HG02852 (cell line): ENCODE measurements at regions not wholly inside any gene's neighbourhood (a gene's known extent, or its start where the extent isn't known, plus 50 kb on each side); places are given as distances from the start of the nearest gene placed in this dataset.

Experiments
- ATAC-seq: cut with Tn5 transposase; IDR thresholded peaks from one replicate; pipeline ENCODE4 v1.9.1; 2021; ENCODE audit warnings: mild to moderate bottlenecking, moderate library complexity; ENCODE audit not compliant: unreplicated experiment

DNA sequence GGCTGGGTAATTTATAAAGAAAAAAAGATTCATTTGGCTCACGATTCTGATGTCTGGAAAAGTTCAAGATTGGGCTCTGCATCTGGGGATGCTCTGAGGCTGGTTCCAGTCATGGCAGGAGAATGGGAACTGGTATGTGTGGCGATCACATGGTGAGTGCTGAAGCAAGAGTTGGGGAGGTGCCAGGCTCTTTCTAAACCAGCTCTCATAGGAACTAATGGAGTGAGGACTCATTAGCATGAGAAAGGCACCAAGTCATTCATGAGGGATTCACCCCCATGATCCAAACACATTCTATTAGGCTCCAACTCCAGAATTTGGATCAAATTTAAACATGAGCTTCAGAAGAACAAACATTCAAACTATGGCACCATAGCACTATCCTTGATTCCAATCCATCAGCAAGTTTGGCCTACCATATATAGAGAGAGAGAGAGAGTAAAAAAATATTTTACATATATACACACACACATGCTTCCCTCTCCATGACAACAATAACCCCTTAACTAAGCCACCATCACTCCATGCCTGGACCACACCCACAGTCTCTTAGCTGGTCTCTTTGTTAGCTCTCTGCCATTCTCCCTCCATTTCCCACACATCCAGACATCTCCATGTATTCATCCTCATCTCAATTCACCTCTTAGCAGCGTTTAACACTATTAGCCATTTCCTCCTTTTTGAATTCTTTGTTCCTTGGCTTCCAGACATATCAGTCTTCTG is 57.9 kb downstream of the NPY start:
- ATAC-seq, result no peak

- no peak for ATAC-seq
Observed at GRCh38 chr7:24343614-24344013, 59.6 kb downstream of the NPY start.

- no peak for ATAC-seq
Observed at GRCh38 chr7:24346129-24346528, 62.1 kb downstream of the NPY start.

DNA sequence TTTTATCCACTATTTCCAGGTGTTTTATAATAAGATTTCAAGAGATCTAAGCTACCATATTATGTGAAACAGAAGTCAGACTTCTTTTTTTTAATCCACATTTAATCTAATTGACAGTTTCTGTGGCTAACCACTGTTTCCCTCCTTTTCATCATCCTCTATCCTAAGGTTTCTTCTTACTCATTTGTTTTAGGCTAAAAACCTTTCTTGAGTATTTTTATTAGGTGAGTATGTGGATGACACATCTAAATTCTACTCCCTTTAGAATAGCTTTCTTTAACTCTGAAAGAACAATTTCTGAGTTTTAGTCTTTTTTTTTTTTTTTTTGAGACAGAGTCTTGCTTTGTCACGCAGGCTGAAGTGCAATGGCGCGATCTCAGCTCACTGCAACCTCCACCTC is 62.7 kb downstream of the NPY start:
- ATAC-seq, result no peak

DNA sequence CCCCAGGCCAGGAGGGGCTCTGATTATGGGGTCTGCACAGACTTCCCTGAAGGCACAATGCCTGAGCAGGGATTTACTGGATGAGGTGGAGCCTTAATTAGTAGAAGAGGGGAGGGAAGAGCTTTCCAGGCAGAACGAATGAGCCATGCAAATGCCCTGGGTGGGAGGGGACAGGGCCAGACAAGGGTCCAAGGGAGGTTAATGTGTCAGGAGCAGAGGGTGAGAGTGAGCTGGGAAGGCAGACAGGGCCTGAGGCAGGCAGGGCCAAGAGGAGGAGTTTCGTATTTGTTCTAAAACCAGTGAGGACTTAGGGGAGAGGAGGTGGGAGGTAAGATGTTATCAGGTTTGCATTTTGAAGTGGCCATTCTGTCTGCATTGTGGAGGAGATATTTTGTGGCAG is 65.3 kb downstream of the NPY start:
- ATAC-seq, result no peak

DNA sequence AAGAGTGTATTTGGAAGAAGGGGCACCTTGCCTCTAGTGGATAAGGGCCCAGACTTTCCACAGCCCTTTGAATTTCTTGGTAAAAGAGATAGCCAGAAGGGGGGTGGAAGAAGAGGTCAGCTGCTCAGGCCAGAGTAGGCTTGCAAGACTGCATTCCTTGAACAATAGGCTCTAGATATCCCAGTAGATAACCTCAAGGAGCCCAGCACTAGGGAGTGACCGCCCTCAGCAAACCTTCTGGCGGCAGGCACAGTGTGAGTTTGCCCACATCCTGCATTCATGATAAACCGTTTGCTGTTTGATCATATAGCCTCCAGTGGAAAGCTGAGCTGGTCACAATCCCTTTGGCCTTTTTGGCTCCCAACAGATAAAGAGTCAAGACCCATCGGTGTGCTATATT is 70.5 kb downstream of the NPY start:
- ATAC-seq, result no peak

- peak; percentile 54 for ATAC-seq
Observed at GRCh38 chr7:24356718-24357386, 72.9 kb downstream of the NPY start.

- ATAC-seq, result no peak
Observed at GRCh38 chr7:24361001-24361400, 77.0 kb downstream of the NPY start.

DNA sequence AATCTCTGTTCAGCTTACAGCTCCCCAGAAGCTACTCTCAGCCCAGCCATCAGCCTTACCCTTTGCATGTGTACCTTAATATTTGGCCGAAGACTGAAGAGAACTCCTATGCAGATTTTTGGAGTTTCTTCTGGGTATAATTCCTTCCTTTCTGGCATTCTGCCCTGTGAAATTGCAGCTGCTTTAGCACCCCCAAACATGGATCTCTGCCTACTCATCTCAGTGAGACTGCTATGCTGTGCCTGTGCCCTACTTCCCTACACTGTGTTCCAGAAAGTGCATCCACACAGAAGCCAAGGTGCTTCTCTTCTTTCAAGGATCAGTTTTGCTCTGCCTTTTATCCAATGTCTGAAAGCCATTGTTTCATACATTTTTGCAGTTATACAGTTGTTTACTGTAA is 81.6 kb downstream of the NPY start:
- no peak for ATAC-seq

- no peak for ATAC-seq
Observed at GRCh38 chr7:24366876-24367275, 82.9 kb downstream of the NPY start.

- ATAC-seq, result no peak
Observed at GRCh38 chr7:24368161-24368560, 84.2 kb downstream of the NPY start.

- no peak for ATAC-seq
Observed at GRCh38 chr7:24370541-24370940, 86.6 kb downstream of the NPY start.

DNA sequence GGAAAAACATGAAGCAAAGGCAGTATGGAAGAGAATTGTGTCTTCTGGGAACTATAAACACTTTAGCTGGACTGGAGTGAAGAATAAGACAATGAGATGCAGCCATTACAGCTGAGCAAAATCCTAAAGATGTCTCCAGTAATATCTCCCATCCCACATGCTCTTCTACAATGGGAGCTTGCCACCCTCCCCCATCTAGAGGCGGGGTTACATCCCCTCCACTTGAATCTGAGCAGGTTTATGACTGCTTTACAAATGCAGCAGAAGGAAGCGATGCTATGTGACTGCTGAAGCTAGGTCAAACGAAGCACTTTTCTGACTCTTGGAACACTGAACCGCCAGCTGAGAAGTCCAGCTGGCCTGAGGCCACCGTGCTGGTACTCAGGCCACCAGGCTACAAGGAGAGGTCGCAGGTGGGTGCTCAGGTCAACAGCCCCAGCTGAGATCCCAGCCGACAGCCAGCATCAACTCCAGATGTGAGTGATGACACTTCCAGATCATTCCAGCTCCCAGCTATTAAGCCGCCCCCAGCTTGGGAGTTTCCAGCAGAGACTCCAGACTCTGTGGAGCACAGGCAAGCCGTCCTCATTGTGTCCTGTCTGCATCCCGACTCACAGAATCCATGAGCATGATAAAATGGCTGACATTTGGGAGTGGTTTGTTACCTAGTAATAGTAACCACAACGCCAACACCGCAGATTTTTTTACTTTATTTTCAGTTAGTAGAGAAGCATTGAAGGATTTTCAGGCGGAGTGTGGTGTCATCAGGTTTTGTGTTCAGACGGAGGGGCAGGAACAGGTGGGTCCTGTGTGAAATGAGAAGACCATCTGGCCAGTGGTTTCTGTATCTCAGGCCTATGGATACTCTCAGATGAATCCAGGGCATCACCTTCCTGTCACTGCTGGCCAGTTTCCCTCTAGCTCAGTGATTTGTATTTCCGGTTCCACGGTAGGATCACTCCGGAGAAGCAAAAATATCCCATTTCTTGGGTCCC is 89.3 kb downstream of the NPY start:
- ATAC-seq, result no peak

DNA sequence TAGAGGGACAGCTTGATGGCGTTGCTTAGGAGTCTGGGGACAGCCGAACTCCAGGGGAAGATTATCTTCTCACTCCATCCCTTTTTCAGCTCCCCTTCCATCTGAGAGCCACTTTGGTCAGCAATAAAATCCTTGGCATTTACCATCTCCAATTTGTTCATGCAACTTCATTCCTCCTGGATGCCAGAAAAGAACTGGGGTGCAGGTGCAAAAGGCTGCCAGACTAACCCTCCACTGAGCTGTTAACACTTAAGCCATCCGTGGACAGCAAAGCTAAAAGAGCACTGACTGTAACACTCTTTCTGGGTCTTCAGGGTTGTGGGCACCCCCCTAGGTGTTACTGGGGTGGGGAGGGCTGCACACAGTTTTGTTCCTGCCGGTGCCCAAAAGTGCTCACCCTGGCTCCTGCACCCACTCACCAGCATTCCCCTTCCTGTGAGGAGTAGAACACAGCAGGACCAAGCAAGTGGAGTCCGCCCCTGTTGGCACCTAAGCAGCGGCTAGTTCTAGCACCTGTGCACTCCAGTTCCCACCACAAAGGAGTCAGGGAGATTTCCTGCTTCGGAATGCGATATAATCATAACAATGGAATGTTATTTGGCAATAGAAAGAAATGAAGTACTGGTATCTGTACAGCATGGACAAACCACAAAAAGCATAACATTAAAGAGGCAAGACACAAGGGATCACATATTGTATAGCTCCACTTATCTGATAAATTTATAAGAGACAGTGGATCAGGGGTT is 95.1 kb downstream of the NPY start:
- ATAC-seq, result no peak

DNA sequence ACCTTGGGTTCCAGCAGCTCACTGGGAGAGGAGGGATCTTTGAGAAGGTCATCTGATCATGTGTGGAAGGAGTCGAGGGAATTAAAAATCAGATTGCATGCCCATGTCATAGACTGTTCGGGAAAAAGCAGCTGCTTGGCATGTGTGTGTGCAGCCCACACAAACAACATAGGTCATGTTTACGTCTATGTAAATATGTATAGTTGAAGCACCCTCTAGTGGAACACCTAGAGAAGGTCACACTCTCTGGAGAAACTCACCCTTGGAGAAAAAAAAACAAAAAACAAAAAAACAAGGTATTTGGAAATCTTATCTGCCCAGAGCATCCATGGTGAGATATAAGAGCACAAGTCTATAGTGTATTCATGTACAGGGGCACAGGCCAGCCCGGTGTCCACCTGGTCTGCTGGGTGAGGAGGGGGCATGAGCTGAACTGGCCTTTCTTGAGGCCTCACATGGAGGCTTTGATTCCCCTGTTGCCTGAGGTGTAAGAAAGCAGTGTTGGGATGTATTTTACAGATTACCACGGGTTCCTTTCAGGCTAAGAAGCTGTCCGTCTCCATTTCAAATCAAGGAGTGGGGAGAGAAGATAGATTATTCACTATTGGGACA is 98.0 kb downstream of the NPY start:
- no peak for ATAC-seq

- ATAC-seq, result no peak
Observed at GRCh38 chr7:24383055-24383454, 99.1 kb downstream of the NPY start.

DNA sequence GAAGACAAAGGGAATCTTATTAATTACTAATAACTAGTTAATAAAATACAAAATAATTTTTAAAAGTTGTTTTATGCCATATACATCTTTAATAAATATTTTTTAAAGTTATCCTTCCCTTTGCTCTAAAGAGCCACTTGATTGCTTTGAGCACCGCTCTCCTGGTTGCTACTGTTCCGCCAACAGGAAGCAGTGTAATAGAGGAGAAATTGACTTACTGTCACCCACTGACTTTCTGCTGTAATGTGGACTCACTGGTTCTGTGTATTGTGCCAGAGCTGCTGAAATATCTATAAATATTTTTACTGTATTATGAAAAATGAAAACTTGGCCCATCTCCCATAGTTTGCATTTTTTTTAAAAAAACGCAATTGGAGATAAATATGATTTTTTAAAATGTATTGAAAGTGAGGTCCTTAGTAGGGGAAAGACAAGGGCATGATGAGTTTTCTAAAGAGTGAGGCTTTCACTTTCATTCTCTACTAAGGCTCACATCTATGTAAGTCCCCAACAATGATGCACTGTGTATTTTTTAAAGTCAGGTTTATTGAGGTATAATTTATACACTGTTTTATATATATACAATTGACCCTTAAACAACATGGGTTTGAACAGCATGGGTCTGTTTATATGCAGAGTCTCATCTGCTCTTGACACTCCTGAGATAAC is 100.5 kb downstream of the NPY start:
- peak; percentile 65 for ATAC-seq

- ATAC-seq, result no peak
Observed at GRCh38 chr7:24388212-24388611, 104.2 kb downstream of the NPY start.

DNA sequence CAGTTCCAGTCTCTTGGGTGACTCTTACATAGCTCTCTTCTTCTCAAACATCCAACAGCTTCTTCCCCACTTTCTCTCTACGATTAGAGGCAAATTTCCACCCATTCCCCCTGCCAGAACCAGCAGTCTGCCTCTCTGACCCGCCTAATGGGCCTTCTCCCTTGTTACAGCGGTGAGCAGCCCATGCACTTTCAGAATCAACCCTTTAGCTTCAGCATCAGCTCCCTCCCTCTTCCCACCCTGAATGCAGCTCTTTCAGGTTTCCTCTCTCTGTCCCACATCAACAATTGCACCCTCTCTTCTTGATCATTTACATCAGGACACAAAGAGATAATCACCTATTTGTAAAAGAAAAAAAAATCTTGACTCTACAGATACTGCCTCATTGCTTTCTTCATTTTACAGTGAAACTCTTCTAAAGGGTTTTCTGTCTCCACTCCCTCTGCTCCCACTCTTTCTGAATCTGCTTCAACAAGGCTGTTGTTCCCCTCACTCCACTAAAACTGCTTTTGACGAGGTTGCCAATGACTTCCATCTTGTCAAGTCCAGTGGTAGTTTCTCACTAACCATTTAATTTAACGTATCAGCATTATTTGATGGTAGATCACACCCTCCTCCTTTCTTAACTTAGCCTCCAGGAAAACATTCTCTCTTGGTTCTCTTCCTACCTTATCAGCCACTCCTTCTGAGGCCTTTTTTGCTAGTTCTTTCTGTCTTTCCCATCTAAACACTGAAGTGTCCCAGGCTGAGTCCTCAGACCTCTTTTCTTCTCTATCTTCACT is 106.6 kb downstream of the NPY start:
- ATAC-seq, result no peak
